ENCODE measurements at regions not wholly inside any gene's neighbourhood (a gene's known extent, or its start where the extent isn't known, plus 50 kb on each side); places are given as distances from the start of the nearest gene placed in this dataset.

DNA sequence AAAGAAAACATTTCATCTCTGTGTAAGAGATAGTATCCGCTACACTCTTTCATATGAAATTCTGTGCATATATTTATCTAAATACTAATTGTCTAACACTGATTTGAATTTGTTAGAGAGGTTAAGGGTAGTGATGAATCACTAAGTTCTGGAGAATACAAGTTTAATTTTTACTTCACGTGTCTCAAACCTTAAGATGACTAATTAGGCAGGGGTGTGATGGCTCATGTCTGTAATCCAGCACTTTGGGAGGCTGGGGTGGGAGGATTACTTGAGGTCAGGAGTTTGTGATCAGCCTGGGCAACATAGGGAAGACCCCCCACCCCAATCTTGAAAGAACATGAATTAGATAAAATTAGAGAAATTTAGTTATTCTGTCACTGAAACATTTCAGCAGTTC is 2241.9 kb downstream of the PCDH7 start:
- H3K4me3 ChIP-seq (ENCODE audit: low read length, poor library complexity, severe bottlenecking), result no peak overlapping the region
- no peaks in the 10 kb centered on the region for H3K9me2 ChIP-seq (replicated peaks; ENCODE audit: low read depth, low read length)
- H2AFZ ChIP-seq (ENCODE audit: low read length), result no peak overlapping the region
- no peaks in the 10 kb centered on the region for H3K36me3 ChIP-seq (ENCODE audit: insufficient read depth, low read length)
- TF ChIP-seq EZH2phosphoT487 (IDR thresholded peaks at IDR 0.05; ENCODE audit: borderline replicate concordance) (no peak), CTCF (conservative IDR thresholded peaks at IDR 0.05; ENCODE audit: low read length) (no peak)
- no peaks in the 10 kb centered on the region for H3F3A ChIP-seq (ENCODE audit: low read depth)
- H4K20me1 ChIP-seq (ENCODE audit: insufficient read depth, low read length, poor library complexity, severe bottlenecking), result no peaks in the 10 kb centered on the region
- H3K4me1 ChIP-seq (ENCODE audit: insufficient read depth, low read length, poor library complexity, severe bottlenecking), result no peaks in the 10 kb centered on the region
- H3K27me3 ChIP-seq (ENCODE audit: insufficient read depth, low read length, poor library complexity, severe bottlenecking), result no peaks in the 10 kb centered on the region
- H3K79me2 ChIP-seq (ENCODE audit: insufficient read depth, low read length), result no peaks in the 10 kb centered on the region
- H3K9me3 ChIP-seq (ENCODE audit: insufficient read depth, low read depth, low read length), result no peaks in the 10 kb centered on the region
- H3K9ac ChIP-seq (ENCODE audit: low read depth, low read length, poor library complexity, severe bottlenecking), result no peak overlapping the region
- H3K4me2 ChIP-seq (ENCODE audit: low read depth, low read length, poor library complexity, severe bottlenecking), result no peak overlapping the region

DNA sequence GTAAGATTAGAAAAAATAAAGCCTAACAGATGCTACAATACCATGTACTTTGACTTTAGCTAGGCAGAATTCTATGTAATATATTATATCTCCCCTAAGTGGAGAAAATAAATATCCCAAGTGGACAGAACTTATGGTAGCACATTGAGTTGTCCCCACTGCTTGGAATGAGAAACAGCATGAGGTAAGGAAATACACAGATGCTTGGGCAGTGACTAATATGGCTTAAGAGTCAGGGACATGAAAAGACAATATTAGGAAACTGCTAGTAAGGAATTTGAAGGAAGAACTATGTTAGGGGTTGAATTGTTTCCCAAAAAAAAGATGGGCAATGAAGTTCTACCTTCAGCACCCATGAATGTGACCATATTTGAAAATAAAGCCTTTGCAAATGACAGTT is 2265.1 kb downstream of the PCDH7 start:
- Histone ChIP-seq H2AFZ (ENCODE audit: low read length) (no peak overlapping the region), H3K9ac (ENCODE audit: low read depth, low read length, poor library complexity, severe bottlenecking) (no peak overlapping the region), H3K9me3 (ENCODE audit: insufficient read depth, low read depth, low read length) (no peaks in the 10 kb centered on the region), H3K4me3 (ENCODE audit: low read length, poor library complexity, severe bottlenecking) (no peak overlapping the region), H3F3A (ENCODE audit: low read depth) (no peaks in the 10 kb centered on the region), H4K20me1 (ENCODE audit: insufficient read depth, low read length, poor library complexity, severe bottlenecking) (no peaks in the 10 kb centered on the region), H3K4me2 (ENCODE audit: low read depth, low read length, poor library complexity, severe bottlenecking) (no peak overlapping the region), H3K4me1 (ENCODE audit: insufficient read depth, low read length, poor library complexity, severe bottlenecking) (no peaks in the 10 kb centered on the region), H3K9me2 (replicated peaks; ENCODE audit: low read depth, low read length) (0 out of 2 replicates have a peak, but pooled peaks cover 5% of the 10 kb centered on the region), H3K27me3 (ENCODE audit: insufficient read depth, low read length, poor library complexity, severe bottlenecking) (no peaks in the 10 kb centered on the region), H3K79me2 (ENCODE audit: insufficient read depth, low read length) (no peaks in the 10 kb centered on the region), H3K36me3 (ENCODE audit: insufficient read depth, low read length) (no peaks in the 10 kb centered on the region)
- TF ChIP-seq CTCF (conservative IDR thresholded peaks at IDR 0.05; ENCODE audit: low read length), result no peak
- no peak for TF ChIP-seq EZH2phosphoT487 (IDR thresholded peaks at IDR 0.05; ENCODE audit: borderline replicate concordance)

GRCh38 chr4:32986236-32986635 is 2266.1 kb downstream of the PCDH7 start:
- Histone ChIP-seq H3F3A (ENCODE audit: low read depth) (no peaks in the 10 kb centered on the region), H3K4me3 (ENCODE audit: low read length, poor library complexity, severe bottlenecking) (no peak overlapping the region), H2AFZ (ENCODE audit: low read length) (no peak overlapping the region), H3K4me1 (ENCODE audit: insufficient read depth, low read length, poor library complexity, severe bottlenecking) (no peaks in the 10 kb centered on the region), H3K27me3 (ENCODE audit: insufficient read depth, low read length, poor library complexity, severe bottlenecking) (no peaks in the 10 kb centered on the region), H4K20me1 (ENCODE audit: insufficient read depth, low read length, poor library complexity, severe bottlenecking) (no peaks in the 10 kb centered on the region), H3K4me2 (ENCODE audit: low read depth, low read length, poor library complexity, severe bottlenecking) (no peak overlapping the region), H3K9me2 (replicated peaks; ENCODE audit: low read depth, low read length) (0 out of 2 replicates have a peak, but pooled peaks cover 5% of the 10 kb centered on the region), H3K9ac (ENCODE audit: low read depth, low read length, poor library complexity, severe bottlenecking) (no peak overlapping the region), H3K9me3 (ENCODE audit: insufficient read depth, low read depth, low read length) (no peaks in the 10 kb centered on the region), H3K36me3 (ENCODE audit: insufficient read depth, low read length) (no peaks in the 10 kb centered on the region), H3K79me2 (ENCODE audit: insufficient read depth, low read length) (no peaks in the 10 kb centered on the region)
- TF ChIP-seq CTCF (conservative IDR thresholded peaks at IDR 0.05; ENCODE audit: low read length), result no peak
- TF ChIP-seq EZH2phosphoT487 (IDR thresholded peaks at IDR 0.05; ENCODE audit: borderline replicate concordance), result no peak

All from Loucy (cell line).